GM10248 (cell line): ENCODE measurements at regions not wholly inside any gene's neighbourhood (a gene's known extent, or its start where the extent isn't known, plus 50 kb on each side); places are given as distances from the start of the nearest gene placed in this dataset.
"Not testable (repeated sequence)": the region's sequence is repeated elsewhere in the genome, so short reads cannot be mapped to it uniquely, and the experiment has no call there.

ENCODE experiments used
- CTCF ChIA-PET: fragments of 300-600 bp; sonication (Branson Sonifier 250); formaldehyde crosslinking; extraction: SDS; loops from one replicate; lab custom pipeline; 2021; ENCODE audit warnings: antibody characterized with exemption; lab: Yijun Ruan, JAX
- POLR2A ChIA-PET: fragments of 350-650 bp; sonication (Branson Sonifier 250); formaldehyde crosslinking; extraction: SDS; loops from one replicate; lab custom pipeline; 2020; ENCODE audit warnings: antibody characterized with exemption; lab: Yijun Ruan, JAX
- DNase-seq: peaks from one replicate; pipeline ENCODE4 v3.0.0; 2012; ENCODE audit errors: extremely low spot score
- TF ChIP-seq, protein P1 (sequence below): IDR thresholded peaks from 2 replicates; pipeline ENCODE4 v1.5.1; 2012; ENCODE audit warnings: mild to moderate bottlenecking, low read depth; ENCODE audit errors: extremely low read depth, missing control alignments, control extremely low read depth

DNA sequence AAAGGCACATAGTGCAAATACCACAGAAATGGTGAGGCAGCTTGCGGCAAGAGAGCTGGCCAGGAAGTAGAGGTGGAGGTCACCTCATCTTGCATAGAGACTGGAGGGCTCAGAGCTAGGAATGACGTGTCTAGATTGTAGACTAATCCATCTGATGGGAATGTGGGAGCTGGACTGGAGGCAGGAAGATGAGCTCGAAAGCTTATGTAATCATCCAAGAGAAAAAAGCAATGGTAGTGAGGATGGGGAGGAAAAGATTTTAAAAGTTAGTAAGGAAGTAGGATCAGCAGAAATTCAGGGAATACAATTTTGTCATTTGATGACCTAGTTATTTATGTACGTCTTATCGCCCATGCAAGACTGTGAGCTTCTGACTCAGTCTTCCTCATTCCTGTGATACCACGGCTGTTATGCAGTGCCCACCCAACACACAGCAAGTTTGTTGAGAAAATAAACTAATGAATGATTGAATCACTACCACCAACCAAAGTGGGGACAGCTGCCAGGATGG, 123.9 kb downstream of the RRAGC start:
- TF ChIP-seq, protein P1, sequence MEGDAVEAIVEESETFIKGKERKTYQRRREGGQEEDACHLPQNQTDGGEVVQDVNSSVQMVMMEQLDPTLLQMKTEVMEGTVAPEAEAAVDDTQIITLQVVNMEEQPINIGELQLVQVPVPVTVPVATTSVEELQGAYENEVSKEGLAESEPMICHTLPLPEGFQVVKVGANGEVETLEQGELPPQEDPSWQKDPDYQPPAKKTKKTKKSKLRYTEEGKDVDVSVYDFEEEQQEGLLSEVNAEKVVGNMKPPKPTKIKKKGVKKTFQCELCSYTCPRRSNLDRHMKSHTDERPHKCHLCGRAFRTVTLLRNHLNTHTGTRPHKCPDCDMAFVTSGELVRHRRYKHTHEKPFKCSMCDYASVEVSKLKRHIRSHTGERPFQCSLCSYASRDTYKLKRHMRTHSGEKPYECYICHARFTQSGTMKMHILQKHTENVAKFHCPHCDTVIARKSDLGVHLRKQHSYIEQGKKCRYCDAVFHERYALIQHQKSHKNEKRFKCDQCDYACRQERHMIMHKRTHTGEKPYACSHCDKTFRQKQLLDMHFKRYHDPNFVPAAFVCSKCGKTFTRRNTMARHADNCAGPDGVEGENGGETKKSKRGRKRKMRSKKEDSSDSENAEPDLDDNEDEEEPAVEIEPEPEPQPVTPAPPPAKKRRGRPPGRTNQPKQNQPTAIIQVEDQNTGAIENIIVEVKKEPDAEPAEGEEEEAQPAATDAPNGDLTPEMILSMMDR, result no peak
- ChIA-PET POLR2A (no interaction called here), CTCF (interaction anchor here (1.4 kb wide), 1 partner anchor 21 kb away, joined by 3 read pairs; no protein-coding TSS in a partner anchor)
- no peak for DNase-seq

DNA sequence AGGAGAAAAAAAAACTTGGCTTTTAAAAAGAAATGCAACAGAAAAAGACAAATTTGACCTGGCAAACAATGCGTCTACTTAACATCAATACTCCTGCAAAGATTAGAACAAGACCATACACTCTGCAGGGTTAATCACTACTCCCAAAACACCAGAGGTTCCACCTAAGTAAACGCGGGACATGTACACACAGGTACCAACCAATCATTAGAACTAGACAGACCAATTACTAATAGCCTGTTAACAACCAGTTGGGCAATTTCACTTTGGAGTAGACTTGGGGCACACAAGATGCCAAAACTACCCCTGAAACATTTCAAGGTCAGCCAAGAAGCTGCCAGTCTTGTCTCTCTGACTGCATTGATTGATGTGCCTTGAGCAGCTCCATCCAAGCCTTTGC, 125.8 kb downstream of the RRAGC start:
- CTCF ChIA-PET, result no interaction called here
- no peak for DNase-seq
- TF ChIP-seq, protein P1, result no peak
- POLR2A ChIA-PET, result no interaction called here

DNA sequence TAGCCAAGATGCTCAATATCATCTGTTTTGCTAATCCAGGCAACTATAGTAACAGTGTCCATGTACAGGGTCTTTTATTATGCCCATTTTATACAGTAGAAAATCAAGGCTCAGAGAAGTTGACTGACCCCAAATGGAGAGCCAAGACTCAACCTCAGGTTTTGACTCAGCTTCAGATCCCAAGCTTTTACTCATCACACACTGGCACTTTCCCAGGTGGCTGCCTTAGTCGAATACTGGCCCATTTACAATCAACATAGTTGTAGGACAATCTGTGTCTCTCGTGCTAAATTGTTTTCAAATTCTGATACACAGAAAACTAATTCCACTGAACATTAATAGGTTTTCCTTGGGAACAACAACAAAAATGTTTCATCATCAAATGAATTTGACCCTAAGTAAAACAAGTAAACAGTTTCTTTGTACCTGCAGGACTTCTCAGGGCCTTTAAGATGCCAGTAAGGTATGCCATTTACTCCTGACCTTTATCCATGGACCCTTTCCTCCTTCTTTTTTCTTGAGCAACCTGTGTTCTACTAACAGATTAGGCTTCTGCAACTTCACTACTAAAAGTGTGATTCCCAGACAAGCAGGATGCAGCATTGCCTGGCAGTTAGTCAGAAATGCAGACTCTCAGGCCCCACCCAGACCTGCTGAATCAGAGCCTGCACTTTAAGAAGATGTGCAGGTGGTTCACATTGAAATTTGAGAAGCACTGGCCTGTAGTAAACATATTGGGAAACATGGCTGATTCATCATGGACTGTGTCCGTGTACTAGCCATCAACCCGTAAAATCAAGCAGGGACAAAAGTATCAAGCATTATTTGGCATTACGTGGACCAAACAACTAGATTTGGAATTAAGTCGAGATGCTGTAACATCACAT, 128.8 kb downstream of the RRAGC start:
- TF ChIP-seq, protein P1, result no peak
- POLR2A ChIA-PET, result no interaction called here

DNA sequence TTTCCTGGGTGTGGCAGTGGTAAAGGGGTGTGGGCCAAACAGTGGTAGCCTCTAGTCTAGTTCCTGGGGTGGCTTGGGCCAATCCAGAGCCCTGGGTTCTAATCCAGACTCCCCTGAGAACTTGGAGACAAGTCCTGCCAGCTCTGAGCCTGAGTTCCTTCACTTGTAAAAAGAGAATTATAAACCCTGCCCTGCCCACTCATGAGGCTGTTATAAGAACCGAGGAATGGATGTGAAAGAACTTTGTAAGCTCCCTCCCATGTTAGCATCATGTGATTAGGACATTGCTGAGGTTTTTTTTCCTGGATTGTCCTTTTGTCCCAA, 131.0 kb downstream of the RRAGC start:
- CTCF ChIA-PET, result no interaction called here
- POLR2A ChIA-PET, result no interaction called here
- TF ChIP-seq, protein P1, result no peak
- no peak for DNase-seq

More for the DNA sequence above, 128.8 kb downstream of the RRAGC start:
- no peak for DNase-seq
- CTCF ChIA-PET, result interaction anchor here (1.2 kb wide), 1 partner anchor 10 kb away, joined by 5 read pairs; no protein-coding TSS in a partner anchor

DNA sequence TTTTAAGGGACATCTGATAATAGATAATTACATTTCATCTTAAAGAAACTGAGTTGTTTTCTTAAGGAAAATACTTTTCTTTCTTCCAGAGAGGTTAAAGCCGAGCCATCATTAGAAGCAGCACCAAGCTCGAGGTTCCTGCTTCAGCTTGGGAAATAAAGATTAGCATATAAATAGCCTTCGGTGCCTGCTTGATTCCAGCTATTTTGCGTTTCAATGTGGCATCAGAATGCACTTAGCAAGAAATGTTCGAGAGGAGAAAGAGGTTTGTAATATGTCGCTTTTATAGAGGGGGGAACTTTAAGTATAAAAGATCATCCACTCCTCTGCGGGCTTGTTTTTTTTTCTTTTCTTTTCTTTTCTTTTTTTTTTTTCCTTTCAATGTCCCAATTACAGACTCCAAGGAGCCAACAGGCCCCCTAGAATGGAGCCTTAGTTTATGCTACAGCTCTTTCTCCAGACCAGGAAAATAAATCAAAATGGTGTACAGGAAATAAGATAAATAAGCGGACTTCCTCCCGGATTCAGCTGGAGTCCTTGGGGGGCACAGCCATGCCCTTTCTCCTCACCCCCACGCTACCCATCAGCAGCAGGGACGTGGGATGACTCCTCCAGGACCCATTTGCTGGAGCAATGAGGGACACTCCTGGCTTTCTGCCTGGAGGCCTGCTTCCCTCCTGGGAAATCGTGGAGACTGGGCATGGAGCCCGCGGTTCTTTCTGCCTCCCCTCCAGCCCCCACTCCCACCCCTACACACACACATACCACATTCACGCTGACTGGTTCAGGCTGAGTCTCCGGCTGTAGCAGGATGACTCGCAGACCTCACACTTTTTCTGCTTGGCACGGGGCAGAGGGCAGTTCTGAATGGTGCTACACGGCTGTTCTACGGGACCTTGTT, 131.6 kb downstream of the RRAGC start:
- DNase-seq, result no peak
- TF ChIP-seq, protein P1, result no peak
- ChIA-PET POLR2A (no interaction called here), CTCF (interaction anchor here (1.3 kb wide), 1 partner anchor 10 kb away, joined by 3 read pairs; no protein-coding TSS in a partner anchor)

DNA sequence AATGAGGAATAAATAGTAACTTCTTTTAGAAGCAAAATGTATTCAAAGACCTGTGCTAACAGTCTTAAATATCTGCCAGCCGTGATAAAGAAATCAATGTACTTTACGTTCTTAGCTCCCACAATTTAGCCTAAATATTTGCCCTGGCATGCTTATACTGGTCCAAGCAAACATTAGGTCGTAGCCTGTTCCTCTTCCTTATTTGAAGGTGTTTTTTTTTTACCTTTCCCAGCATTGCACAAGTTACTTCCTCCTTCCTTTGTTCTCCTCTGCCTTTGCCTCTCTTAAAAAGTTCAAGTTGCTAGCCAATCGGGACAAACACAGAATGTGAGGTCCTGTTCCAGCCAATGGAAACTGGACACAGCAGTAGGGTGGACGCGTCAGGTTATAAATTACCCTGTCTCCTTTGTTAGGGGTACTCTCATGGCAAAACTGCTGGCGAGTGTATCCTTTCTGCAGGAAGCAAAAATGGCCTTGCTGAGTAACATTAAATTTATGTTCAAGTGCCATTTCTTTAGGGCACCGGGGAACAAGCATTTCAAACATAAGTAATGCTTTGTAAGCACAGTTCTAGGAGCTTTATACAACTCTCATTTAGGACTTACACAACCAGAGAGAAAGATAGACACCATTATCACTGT, 134.1 kb downstream of the RRAGC start:
- CTCF ChIA-PET, result not testable (repeated sequence)

More for the DNA sequence above, 134.1 kb downstream of the RRAGC start:
- DNase-seq, POLR2A ChIA-PET: not testable (repeated sequence)
